Stomach smooth muscle (tissue), 2 donors: ENCODE measurements at regions not wholly inside any gene's neighbourhood (a gene's known extent, or its start where the extent isn't known, plus 50 kb on each side); places are given as distances from the start of the nearest gene placed in this dataset.

Source experiments
- H3K27ac ChIP-seq: one replicate; pipeline ENCODE4 v1.7.0; 2013; ENCODE audit warnings: mild to moderate bottlenecking, low read length, inconsistent platforms
- H3K27me3 ChIP-seq, 2 donors: one replicate each; pipeline ENCODE4 v1.7.0; 2013; ENCODE audit warnings: low read length in 2 of 2; ENCODE audit not compliant: insufficient read depth in 2 of 2, control insufficient read depth in 1 of 2
- H3K36me3 ChIP-seq, 2 donors: one replicate each; pipeline ENCODE4 v1.7.0; 2013; ENCODE audit warnings: low read length in 2 of 2; ENCODE audit not compliant: control insufficient read depth in 2 of 2, insufficient read depth in 2 of 2
- H3K4me1 ChIP-seq: one replicate; pipeline ENCODE4 v1.7.0; 2013; ENCODE audit warnings: low read length; ENCODE audit not compliant: control insufficient read depth, insufficient read depth
- H3K4me3 ChIP-seq, 2 donors: one replicate each; pipeline ENCODE4 v1.7.0; 2013; ENCODE audit warnings: low read length in 2 of 2
- H3K9ac ChIP-seq, 2 donors: one replicate each; pipeline ENCODE4 v1.7.0; 2013; ENCODE audit warnings: low read length in 2 of 2, mild to moderate bottlenecking in 1 of 2
- H3K9me3 ChIP-seq, 2 donors: one replicate each; pipeline ENCODE4 v1.7.0; 2013; ENCODE audit warnings: low read length in 2 of 2; ENCODE audit not compliant: control insufficient read depth in 2 of 2
- donor health status: healthy.
- donor health status: Pancreatic carcinoma.

DNA sequence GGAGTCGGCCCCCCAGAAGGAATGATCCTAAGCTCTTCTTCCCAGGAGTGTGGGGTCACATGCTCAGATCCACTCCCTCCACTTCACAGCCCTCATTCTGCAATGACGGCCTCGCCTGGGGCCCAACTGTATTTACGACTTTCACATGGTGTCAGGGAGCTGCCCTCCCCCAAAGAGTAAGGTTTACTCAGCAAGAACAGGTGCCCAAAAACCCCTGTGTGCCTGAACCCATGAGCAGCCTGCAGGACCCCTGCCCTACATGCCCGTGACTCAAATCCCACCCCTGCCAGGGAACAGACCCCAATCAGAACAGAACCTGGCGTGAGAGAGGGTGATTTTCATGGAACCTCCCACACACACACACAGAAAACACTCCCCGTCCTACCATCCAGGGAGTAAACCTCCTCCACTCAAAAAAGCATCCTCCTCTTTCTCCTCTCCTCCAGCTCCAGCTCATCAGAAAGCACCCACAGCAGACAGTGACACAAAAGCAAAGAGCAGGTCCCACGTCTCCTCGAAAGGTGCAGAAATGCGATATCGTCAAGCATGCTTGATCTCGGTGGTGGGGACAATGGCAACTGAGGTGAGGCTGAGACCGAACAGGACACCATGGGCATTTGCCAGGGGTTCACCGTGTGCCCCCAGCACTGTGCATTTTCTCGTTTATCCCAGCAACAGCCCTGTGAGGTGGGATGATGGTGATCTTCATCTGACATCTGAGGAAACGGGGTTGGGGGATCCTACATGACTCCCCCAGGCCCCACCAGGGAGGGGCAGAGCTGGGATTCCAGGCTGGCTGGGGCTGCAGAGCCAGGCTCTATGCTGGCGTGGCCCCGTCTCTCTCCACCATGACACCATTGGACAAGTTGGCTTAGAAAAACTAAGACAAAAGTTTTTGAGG lies 397.9 kb downstream of the NPHP4 start:
- no peak overlapping the region for H3K4me3 ChIP-seq
- no peak overlapping the region for H3K9ac ChIP-seq
- no peaks in the 10 kb centered on the region for H3K4me1 ChIP-seq
- H3K36me3 ChIP-seq, result no peaks in the 10 kb centered on the region
- H3K27ac ChIP-seq, result no peak overlapping the region
- H3K9me3 ChIP-seq, result peaks cover 3 to 5% of the 10 kb centered on the region in 2 donors
- H3K27me3 ChIP-seq, result peaks cover 0 to 4% of the 10 kb centered on the region in 2 donors

DNA sequence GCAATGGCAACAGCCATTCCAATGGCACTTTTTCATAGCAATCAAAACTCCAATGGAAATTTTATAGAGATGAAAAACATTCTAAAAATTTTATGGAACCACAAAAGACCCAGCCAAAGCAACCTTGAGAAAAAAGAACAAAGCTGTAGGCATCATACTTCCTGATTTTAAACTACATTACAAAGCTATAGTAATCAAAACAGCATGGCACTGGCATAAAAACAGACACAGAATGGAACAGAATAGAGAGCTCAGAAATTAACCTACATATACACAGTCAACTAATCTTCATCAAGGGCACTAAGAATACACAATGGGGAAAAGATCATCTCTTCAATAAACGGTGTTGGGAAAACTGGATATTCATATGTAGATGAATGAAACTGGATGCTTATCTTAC lies 401.5 kb downstream of the NPHP4 start:
- Histone ChIP-seq H3K9ac (no peak overlapping the region), H3K4me3 (no peak overlapping the region), H3K36me3 (no peaks in the 10 kb centered on the region), H3K9me3 (peaks cover 5 to 7% of the 10 kb centered on the region in 2 donors), H3K4me1 (no peaks in the 10 kb centered on the region), H3K27me3 (peaks cover 0 to 4% of the 10 kb centered on the region in 2 donors), H3K27ac (no peak overlapping the region)

DNA sequence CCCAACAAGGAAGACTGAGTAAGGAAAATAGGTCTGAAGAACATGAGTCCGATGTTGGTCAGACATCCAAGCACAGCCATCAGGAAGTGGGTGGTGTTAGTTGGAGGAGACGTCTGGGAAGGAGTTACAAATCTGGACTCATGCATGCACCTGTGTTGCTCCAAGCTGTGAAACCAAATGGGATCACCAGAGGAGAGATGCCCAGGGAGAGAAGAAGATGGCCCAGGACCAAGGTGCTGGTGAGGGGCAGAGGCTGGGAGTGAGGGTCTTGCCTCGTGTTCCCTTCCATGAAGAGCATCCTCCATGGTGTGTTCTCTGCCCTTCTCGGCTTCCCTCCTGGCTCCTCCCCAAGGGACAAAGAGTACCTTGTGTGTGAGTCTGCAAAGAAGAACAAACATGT lies 405.6 kb downstream of the NPHP4 start:
- H3K9ac ChIP-seq, result no peak overlapping the region
- H3K9me3 ChIP-seq, result peaks cover 0 to 4% of the 10 kb centered on the region in 2 donors
- no peak overlapping the region for H3K4me3 ChIP-seq
- H3K4me1 ChIP-seq, result no peaks in the 10 kb centered on the region
- peaks cover 0 to 7% of the 10 kb centered on the region in 2 donors for H3K27me3 ChIP-seq
- no peaks in the 10 kb centered on the region for H3K36me3 ChIP-seq
- no peak overlapping the region for H3K27ac ChIP-seq

DNA sequence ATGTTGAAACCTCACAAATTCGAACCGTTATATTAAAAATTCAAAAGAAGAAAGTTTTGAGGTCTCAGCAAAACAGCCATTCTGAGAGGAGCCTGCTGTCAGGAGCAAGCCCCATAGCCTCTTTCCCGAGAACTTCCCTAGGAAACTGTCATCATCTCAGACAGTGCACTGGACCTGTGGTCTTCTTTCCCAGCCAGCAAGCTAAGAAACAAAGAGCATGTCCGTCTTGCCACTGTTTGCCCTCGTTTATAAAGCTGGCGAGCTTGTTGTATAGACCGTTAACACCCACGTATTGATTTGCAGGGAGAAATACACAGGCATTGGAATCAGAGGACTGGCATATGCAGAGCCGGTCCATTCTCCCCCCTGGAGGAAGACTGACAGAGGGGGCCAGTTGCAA lies 407.0 kb downstream of the NPHP4 start:
- Histone ChIP-seq H3K36me3 (no peaks in the 10 kb centered on the region), H3K27me3 (peaks cover 0 to 8% of the 10 kb centered on the region in 2 donors), H3K27ac (no peak overlapping the region), H3K4me3 (no peak overlapping the region), H3K4me1 (no peaks in the 10 kb centered on the region), H3K9me3 (peaks cover 0 to 6% of the 10 kb centered on the region in 2 donors), H3K9ac (no peak overlapping the region)

DNA sequence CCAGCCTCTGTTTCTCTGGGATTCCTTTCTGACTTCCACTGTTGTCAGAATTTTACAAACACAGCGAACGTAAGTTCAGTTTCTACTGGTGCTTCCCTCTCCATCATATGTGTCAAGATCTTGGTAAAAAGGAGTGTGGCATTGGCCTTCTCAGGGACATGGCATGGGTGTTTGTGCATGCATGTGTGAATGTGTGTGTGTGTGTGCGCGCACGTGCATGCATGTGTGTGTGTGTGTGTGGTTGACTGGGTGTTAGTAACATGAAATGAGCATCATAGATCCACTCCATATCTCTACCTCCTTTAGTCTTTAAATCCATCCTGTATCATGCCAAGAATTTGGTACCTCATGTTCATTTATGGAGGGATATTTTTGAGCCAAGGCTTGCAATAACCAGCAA lies 411.3 kb downstream of the NPHP4 start:
- no peak overlapping the region for H3K27ac ChIP-seq
- peaks cover 0 to 3% of the 10 kb centered on the region in 2 donors for H3K9me3 ChIP-seq
- no peak overlapping the region for H3K4me3 ChIP-seq
- H3K4me1 ChIP-seq, result no peaks in the 10 kb centered on the region
- no peaks in the 10 kb centered on the region for H3K36me3 ChIP-seq
- H3K9ac ChIP-seq, result no peak overlapping the region
- peaks cover 0 to 8% of the 10 kb centered on the region in 2 donors for H3K27me3 ChIP-seq

DNA sequence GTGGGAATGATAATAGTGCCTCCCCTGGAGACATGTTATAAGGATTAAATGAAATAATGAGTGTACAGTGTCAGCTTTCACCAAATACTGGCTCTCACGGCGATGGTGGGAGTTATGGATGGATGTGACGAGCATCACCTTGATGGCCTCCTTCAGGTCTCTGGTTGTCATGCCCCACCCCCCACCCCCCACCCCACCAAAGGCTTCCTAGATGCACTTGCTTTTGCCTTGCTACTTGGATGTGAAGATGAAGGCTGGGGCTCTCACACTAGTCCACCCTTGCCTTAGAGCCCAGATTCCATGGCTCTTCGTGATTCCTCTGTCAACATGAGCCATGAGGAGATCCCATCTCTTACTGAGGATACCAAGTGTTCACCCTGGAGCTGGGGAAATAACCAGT lies 412.3 kb downstream of the NPHP4 start:
- H3K27me3 ChIP-seq, result peaks cover 0 to 7% of the 10 kb centered on the region in 2 donors
- H3K4me1 ChIP-seq, result no peaks in the 10 kb centered on the region
- H3K9me3 ChIP-seq, result peaks cover 0 to 3% of the 10 kb centered on the region in 2 donors
- no peaks in the 10 kb centered on the region for H3K36me3 ChIP-seq
- no peak overlapping the region for H3K27ac ChIP-seq
- no peak overlapping the region for H3K9ac ChIP-seq
- H3K4me3 ChIP-seq, result no peak overlapping the region

DNA sequence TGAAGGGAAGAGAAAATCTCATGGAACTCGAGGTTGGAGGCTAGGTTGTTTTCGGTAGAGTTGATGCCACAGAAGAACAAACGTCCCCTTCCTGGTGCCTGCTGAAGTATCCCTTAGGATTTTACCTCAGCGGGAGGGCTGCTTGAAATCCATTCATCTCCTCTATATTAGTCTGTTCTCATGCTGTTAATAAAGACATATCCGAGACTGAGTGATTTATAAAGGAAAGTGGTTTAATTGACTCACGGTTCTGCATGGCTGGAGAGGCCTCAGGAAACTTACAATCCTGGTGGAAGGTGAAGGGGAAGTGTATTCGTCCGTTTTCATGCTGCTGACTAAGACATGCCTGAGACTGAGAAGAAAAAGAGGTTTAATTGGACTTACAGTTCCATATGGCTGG lies 413.5 kb downstream of the NPHP4 start:
- H3K4me3 ChIP-seq, result no peak overlapping the region
- H3K4me1 ChIP-seq, result no peaks in the 10 kb centered on the region
- no peak overlapping the region for H3K9ac ChIP-seq
- H3K9me3 ChIP-seq, result peaks cover 0 to 3% of the 10 kb centered on the region in 2 donors
- H3K27ac ChIP-seq, result no peak overlapping the region
- H3K36me3 ChIP-seq, result no peaks in the 10 kb centered on the region
- H3K27me3 ChIP-seq, result peaks cover 0 to 7% of the 10 kb centered on the region in 2 donors

DNA sequence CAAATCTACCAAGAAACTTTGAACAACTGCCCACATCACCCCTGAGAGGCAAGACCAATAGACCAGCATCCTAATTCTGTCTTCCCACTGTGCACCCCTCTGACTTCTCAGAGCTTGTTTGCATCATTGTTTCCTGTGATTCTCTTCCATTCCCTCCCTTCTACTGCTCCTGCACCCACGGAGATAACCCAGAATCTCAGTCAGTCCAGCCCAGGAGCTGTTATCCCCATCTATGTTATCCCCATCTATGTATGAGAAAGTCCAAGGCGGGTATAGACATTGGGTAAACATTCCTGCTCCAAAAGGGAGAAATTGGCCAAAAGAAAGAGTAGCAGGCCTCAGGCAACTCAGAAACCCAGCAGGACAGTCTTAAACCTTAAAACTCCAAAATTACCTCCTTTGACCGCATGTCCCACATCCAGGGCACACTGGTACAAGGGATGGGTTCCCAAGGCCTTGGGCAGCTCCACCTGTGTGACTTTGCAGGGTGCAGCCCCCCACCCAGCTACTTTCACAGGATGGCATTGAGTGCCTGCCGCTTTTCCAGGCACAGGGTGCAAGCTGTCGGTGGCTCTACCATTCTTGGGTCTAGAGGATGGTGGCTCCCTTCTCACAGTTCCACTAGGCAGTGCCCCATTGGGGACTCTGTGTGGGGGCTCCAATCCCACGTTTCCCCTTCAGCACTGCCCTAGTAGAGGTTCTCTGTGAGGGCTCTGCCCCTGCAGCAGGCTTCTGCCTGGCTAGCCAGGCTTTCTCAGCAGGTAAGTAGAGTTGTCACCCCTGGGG lies 414.8 kb downstream of the NPHP4 start:
- no peak overlapping the region for H3K4me3 ChIP-seq
- H3K9me3 ChIP-seq, result peaks cover 0 to 3% of the 10 kb centered on the region in 2 donors
- H3K36me3 ChIP-seq, result no peaks in the 10 kb centered on the region
- H3K27ac ChIP-seq, result no peak overlapping the region
- H3K27me3 ChIP-seq, result peaks cover 0 to 4% of the 10 kb centered on the region in 2 donors
- H3K9ac ChIP-seq, result no peak overlapping the region
- H3K4me1 ChIP-seq, result no peaks in the 10 kb centered on the region

DNA sequence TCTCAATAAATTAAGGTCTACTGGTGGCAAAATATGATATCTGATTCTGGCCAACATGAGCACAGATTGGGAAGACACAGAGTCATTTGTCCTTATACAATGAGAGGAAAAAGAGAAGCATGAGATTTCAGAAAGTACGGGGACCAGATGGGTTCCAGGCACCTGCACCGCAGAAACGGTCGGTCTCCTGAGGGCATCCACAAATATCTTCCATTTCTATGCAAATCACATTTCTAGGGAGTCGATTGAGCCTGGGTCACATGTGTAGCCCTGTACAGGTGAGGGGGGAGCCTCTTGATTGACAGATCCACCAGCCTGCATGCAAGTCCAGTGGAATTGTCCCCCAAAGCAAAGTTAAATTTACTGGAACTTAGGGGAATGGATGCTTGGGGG lies 415.6 kb downstream of the NPHP4 start:
- Histone ChIP-seq H3K27me3 (peaks cover 0 to 2% of the 10 kb centered on the region in 2 donors), H3K4me1 (no peaks in the 10 kb centered on the region), H3K4me3 (no peak overlapping the region), H3K27ac (no peak overlapping the region), H3K36me3 (no peaks in the 10 kb centered on the region), H3K9ac (no peak overlapping the region), H3K9me3 (peaks cover 0 to 3% of the 10 kb centered on the region in 2 donors)

DNA sequence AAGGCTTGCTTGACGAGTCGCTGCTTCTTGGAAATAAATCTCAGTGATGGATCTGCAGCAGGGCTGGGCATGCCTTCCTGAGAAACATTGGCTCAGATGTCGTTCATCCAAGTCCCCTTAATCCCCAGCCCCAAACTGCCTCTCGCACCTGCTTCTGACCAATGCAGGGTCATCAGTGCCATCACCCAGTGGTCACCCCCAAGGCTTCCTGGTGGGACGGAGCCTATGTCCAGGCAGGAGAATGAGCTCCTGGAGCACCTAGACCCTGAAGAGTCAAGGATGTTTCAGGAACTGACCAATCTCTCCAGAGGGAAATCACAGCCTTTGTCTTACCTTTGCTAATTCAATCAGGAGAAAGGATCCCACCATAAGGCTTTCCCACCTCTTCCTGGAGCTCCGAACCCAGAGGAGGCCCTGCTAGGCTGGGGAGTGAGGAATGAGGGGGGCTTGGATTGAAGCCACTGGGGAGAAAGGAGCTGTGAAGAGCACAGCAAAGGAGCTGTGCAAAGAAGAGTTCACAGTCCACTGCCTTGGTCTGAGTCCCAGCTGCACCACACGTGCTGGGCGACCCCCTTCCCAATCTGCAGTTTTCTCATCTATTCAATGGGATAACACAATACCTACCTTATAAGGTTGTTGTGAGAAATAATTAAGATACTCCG lies 416.1 kb downstream of the NPHP4 start:
- Histone ChIP-seq H3K4me3 (no peak overlapping the region), H3K9me3 (peaks cover 0 to 3% of the 10 kb centered on the region in 2 donors), H3K4me1 (no peaks in the 10 kb centered on the region), H3K27me3 (no peaks in the 10 kb centered on the region), H3K36me3 (no peaks in the 10 kb centered on the region), H3K27ac (no peak overlapping the region), H3K9ac (no peak overlapping the region)
